ENCODE measurements at regions not wholly inside any gene's neighbourhood (a gene's known extent, or its start where the extent isn't known, plus 50 kb on each side); places are given as distances from the start of the nearest gene placed in this dataset.

DNA sequence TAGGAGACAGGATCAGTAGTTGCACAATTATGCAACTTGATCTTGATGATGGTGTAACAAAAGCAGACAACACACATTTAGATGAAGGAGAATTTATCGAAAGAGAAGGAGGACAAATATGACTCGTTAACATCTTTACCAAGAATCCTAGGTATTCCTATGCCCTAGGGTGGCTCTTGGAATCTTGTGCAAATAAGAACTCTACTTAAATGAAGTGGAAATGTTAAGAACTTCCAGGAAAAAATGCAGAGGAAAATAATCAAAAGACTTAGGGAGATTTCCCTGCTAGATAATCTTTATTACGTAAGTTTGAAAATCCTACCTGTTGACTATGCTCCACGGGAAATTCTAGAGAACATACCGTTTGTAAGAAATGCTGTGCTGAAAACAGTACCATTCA is 485.4 kb downstream of the POM121L12 start:
- H3K9me3 ChIP-seq (ENCODE audit: low read length), result peaks cover 71% of the 10 kb centered on the region
- H3K4me2 ChIP-seq (ENCODE audit: low read depth, low read length), result no peak overlapping the region
- ChIA-PET POLR2A (no interaction called here), CTCF (ENCODE audit: low intra/inter-chr PET ratio, low total read pairs) (no interaction called here)
- no peak overlapping the region for H3K4me3 ChIP-seq (replicated peaks in 1 of 3; ENCODE audit: insufficient read depth in 1 of 3, low read depth in 2 of 3, low read length in 3 of 3)
- DNase-seq (ENCODE audit: low spot score) (no peak), FAIRE-seq (no peak), ATAC-seq (no peak)
- no peaks in the 10 kb centered on the region for H3K36me3 ChIP-seq (replicated peaks in 1 of 2; ENCODE audit: control insufficient read depth in 1 of 2, insufficient read depth in 2 of 2, low read length in 2 of 2)
- H2AFZ ChIP-seq (ENCODE audit: low read length), result no peak overlapping the region
- no TSS peak for BruUV-seq (replicated peaks)
- in situ Hi-C loops (cut with HindIII; ENCODE audit: extremely low pct_ligation_motif_present, low pct_unique_long_range_greater_than_20kb), result no loop called here
- H4K20me1 ChIP-seq (ENCODE audit: insufficient read depth, low read length), result no peaks in the 10 kb centered on the region
- H3K27ac ChIP-seq (ENCODE audit: extremely low read length, insufficient read depth, low read length), result no peak overlapping the region
- no peaks in the 10 kb centered on the region for H3K27me3 ChIP-seq (ENCODE audit: control insufficient read depth in 1 of 2, insufficient read depth in 2 of 2, low read length in 2 of 2)
- TF ChIP-seq PPARG (CRISPR knock-in tag; conservative IDR thresholded peaks at IDR 0.05), result no peak
- TF ChIP-seq ZMYM2 (CRISPR knock-in tag; IDR thresholded peaks at IDR 0.05), result no peak
- TF ChIP-seq ZNF614 (CRISPR knock-in tag; IDR thresholded peaks at IDR 0.05; ENCODE audit: borderline replicate concordance), result no peak
- TF ChIP-seq ZNF20 (CRISPR knock-in tag; IDR thresholded peaks at IDR 0.05), result no peak
- no peak for TF ChIP-seq MLXIP (CRISPR knock-in tag; IDR thresholded peaks at IDR 0.05; ENCODE audit: borderline replicate concordance)
- TF ChIP-seq POLR2AphosphoS2 (IDR thresholded peaks at IDR 0.05; ENCODE audit: low read depth, low read length), result no peak
- TF ChIP-seq ZNF235 (CRISPR knock-in tag; IDR thresholded peaks at IDR 0.05; ENCODE audit: borderline replicate concordance), result no peak
- no peak for TF ChIP-seq ZNF224 (CRISPR knock-in tag; IDR thresholded peaks at IDR 0.05)
- no peak for TF ChIP-seq MTF2 (CRISPR knock-in tag; IDR thresholded peaks at IDR 0.05; ENCODE audit: borderline replicate concordance)
- TF ChIP-seq ZNF510 (CRISPR knock-in tag; IDR thresholded peaks at IDR 0.05; ENCODE audit: low read depth), result no peak
- no peak for TF ChIP-seq ZKSCAN5 (CRISPR knock-in tag; IDR thresholded peaks at IDR 0.05)
- TF ChIP-seq CC2D1A (CRISPR knock-in tag; IDR thresholded peaks at IDR 0.05), result no peak
- WGBS (ENCODE audit: low lambda C conversion rate), result 19% methylated on average over 5 of the region's 5 CpGs
- no peak overlapping the region for H3K9ac ChIP-seq (ENCODE audit: insufficient read depth, low read depth, low read length)
- no peaks in the 10 kb centered on the region for H3K4me1 ChIP-seq (ENCODE audit: insufficient read depth, low read length)
- H3K79me2 ChIP-seq (ENCODE audit: insufficient read depth, low read length), result no peaks in the 10 kb centered on the region
- intact Hi-C loops (cut with micrococcal nuclease; ENCODE audit: unreplicated experiment), result no loop called here

Measured in HepG2 (cell line).